ENCODE measurements at regions not wholly inside any gene's neighbourhood (a gene's known extent, or its start where the extent isn't known, plus 50 kb on each side); places are given as distances from the start of the nearest gene placed in this dataset.

GRCh38 chr6:6891125-6891721, 216.5 kb upstream of the RREB1 start:
- H3K36me3 ChIP-seq: no peaks in the 10 kb centered on the region
- no peak for DNase-seq (ENCODE audit: low spot score)
- H3K27me3 ChIP-seq: no peaks in the 10 kb centered on the region
- H3K4me3 ChIP-seq: no peak overlapping the region
- no peaks in the 10 kb centered on the region for H3K9me3 ChIP-seq
- H3K27ac ChIP-seq: peak overlapping the region; percentile 11 to 70
- peaks cover 0 to 30% of the 10 kb centered on the region in 2 donors for H3K4me1 ChIP-seq
- no peak for TF ChIP-seq CTCF (IDR thresholded peaks at IDR 0.05)

GRCh38 chr6:6891949-6892461, 215.8 kb upstream of the RREB1 start:
- TF ChIP-seq CTCF (IDR thresholded peaks at IDR 0.05): no peak
- Histone ChIP-seq H3K4me3 (no peak overlapping the region), H3K9me3 (no peaks in the 10 kb centered on the region), H3K27ac (peak overlapping the region; percentile 11 to 70), H3K27me3 (no peaks in the 10 kb centered on the region), H3K36me3 (no peaks in the 10 kb centered on the region), H3K4me1 (peaks cover 0 to 30% of the 10 kb centered on the region in 2 donors)
- DNase-seq (ENCODE audit: low spot score): no peak

GRCh38 chr6:6892744-6893583, 214.8 kb upstream of the RREB1 start:
- Histone ChIP-seq H3K9me3 (no peaks in the 10 kb centered on the region), H3K4me3 (no peak overlapping the region), H3K27ac (peak overlapping the region; percentile 70 to 80), H3K36me3 (no peaks in the 10 kb centered on the region), H3K27me3 (no peaks in the 10 kb centered on the region), H3K4me1 (peaks cover 0 to 30% of the 10 kb centered on the region in 2 donors)
- no peak for TF ChIP-seq CTCF (IDR thresholded peaks at IDR 0.05)
- no peak for DNase-seq (ENCODE audit: low spot score)

GRCh38 chr6:6893701-6894100, 214.1 kb upstream of the RREB1 start:
- no peak for DNase-seq (ENCODE audit: low spot score)
- peak overlapping the region; percentile 70 to 80 for H3K27ac ChIP-seq
- no peak for TF ChIP-seq CTCF (IDR thresholded peaks at IDR 0.05)

GRCh38 chr6:6895929-6896328, 211.8 kb upstream of the RREB1 start:
- Histone ChIP-seq H3K4me1 (peaks cover 0 to 21% of the 10 kb centered on the region in 2 donors), H3K9me3 (no peaks in the 10 kb centered on the region), H3K27ac (no peak overlapping the region), H3K4me3 (no peak overlapping the region), H3K27me3 (no peaks in the 10 kb centered on the region), H3K36me3 (no peaks in the 10 kb centered on the region)
- TF ChIP-seq CTCF (IDR thresholded peaks at IDR 0.05): no peak
- no peak for DNase-seq (ENCODE audit: low spot score)

More at GRCh38 chr6:6893701-6894100, 214.1 kb upstream of the RREB1 start:
- Histone ChIP-seq H3K9me3 (no peaks in the 10 kb centered on the region), H3K4me1 (peaks cover 0 to 30% of the 10 kb centered on the region in 2 donors), H3K4me3 (no peak overlapping the region), H3K36me3 (no peaks in the 10 kb centered on the region), H3K27me3 (no peaks in the 10 kb centered on the region)

Data from right atrium auricular region (tissue), 2 donors.